Adrenal gland (tissue), 5 donors: ENCODE measurements at regions not wholly inside any gene's neighbourhood (a gene's known extent, or its start where the extent isn't known, plus 50 kb on each side); places are given as distances from the start of the nearest gene placed in this dataset.

Experiments used
- CTCF ChIP-seq, 6 experiments: fragments of 450-650 bp in 4 of 6; fragments of 200-600 bp in 2 of 6; sonication (generic) in 1 of 6; IDR thresholded peaks; 1 replicate in 5 of 6; 2 replicates in 1 of 6; pipeline versions ENCODE4 v1.5.1 to v1.8.0; 2016 to 2021; ENCODE audit warnings: antibody characterized with exemption in 6 of 6, mild to moderate bottlenecking in 2 of 6, moderate library complexity in 1 of 6
- POLR2A ChIP-seq, 2 donors: fragments of 450-650 bp; IDR thresholded peaks; one replicate each; pipeline ENCODE4 v1.6.1; 2017; ENCODE audit warnings: antibody characterized with exemption in 2 of 2, mild to moderate bottlenecking in 2 of 2, moderate library complexity in 1 of 2
- donor health status: DM: no; HTN: no; CAD: no.

DNA sequence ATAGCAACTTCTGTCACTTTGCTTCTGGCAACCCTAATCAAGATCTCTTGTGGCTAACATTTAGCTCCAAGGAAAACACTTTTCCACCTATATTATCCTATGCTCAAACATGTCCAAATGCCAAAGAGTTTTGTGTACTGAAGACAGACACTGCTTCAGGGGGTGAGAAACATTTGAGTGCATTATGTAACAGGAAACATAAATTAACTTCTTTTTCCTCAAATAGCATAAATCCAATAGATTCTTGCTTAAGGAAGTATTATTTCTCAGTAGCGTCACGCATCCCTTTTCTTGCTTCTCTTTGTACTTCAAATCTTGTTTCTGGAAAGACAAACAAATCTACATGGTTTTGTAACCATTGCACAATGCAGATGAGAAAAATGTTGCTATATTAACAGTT, 839.1 kb downstream of the GLUD2 start:
- TF ChIP-seq CTCF (IDR thresholded peaks at IDR 0.05) (no peak), POLR2A (IDR thresholded peaks at IDR 0.05) (no peak)
